GM21367 (cell line): ENCODE measurements at regions not wholly inside any gene's neighbourhood (a gene's known extent, or its start where the extent isn't known, plus 50 kb on each side); places are given as distances from the start of the nearest gene placed in this dataset.
A peak's percentile ranks its signal among the peaks of the same experiment; 100 is the strongest.
"Not testable (repeated sequence)": the region's sequence is repeated elsewhere in the genome, so short reads cannot be mapped to it uniquely, and the experiment has no call there.

Experiments
- ATAC-seq: cut with Tn5 transposase; IDR thresholded peaks from one replicate; pipeline ENCODE4 v1.9.1; 2021; ENCODE audit not compliant: unreplicated experiment

- ATAC-seq, result no peak
These were observed 52.8 kb upstream of the VWDE start for GRCh38 chr7:12456506-12456905.

GRCh38 chr7:12458520-12459131, 55.0 kb upstream of the VWDE start:
- ATAC-seq, result peak; percentile 98

GRCh38 chr7:12467837-12468236, 64.2 kb upstream of the VWDE start:
- ATAC-seq, result no peak

GRCh38 chr7:12469568-12469967, 65.9 kb upstream of the VWDE start:
- no peak for ATAC-seq

GRCh38 chr7:12470930-12471329, 67.3 kb upstream of the VWDE start:
- ATAC-seq, result no peak

- ATAC-seq, result no peak
These were observed 70.4 kb upstream of the VWDE start for GRCh38 chr7:12474035-12474434.

- ATAC-seq, result no peak
These were observed 71.8 kb upstream of the VWDE start for GRCh38 chr7:12475362-12476063.

GRCh38 chr7:12477620-12478019, 74.0 kb upstream of the VWDE start:
- ATAC-seq, result no peak

GRCh38 chr7:12481722-12482121, 78.1 kb upstream of the VWDE start:
- peak; percentile 97 for ATAC-seq

- no peak for ATAC-seq
These were observed 82.2 kb upstream of the VWDE start for GRCh38 chr7:12485845-12486244.

GRCh38 chr7:12488341-12488740, 82.2 kb upstream of the SCIN start:
- no peak for ATAC-seq

- ATAC-seq, result peak; percentile 91
These were observed 80.3 kb upstream of the SCIN start for GRCh38 chr7:12490107-12490688.

GRCh38 chr7:12490940-12491339, 79.6 kb upstream of the SCIN start:
- no peak for ATAC-seq

- no peak for ATAC-seq
These were observed 79.0 kb upstream of the SCIN start for GRCh38 chr7:12491526-12491925.

- ATAC-seq, result no peak
These were observed 77.1 kb upstream of the SCIN start for GRCh38 chr7:12493407-12493806.

- no peak for ATAC-seq
These were observed 76.4 kb upstream of the SCIN start for GRCh38 chr7:12493863-12494686.

GRCh38 chr7:12494687-12495024, 75.9 kb upstream of the SCIN start:
- no peak for ATAC-seq

- ATAC-seq, result not testable (repeated sequence)
These were observed 73.4 kb upstream of the SCIN start for GRCh38 chr7:12496901-12497674.

GRCh38 chr7:12504149-12504548, 66.4 kb upstream of the SCIN start:
- ATAC-seq, result no peak

GRCh38 chr7:12508005-12508404, 62.5 kb upstream of the SCIN start:
- ATAC-seq, result no peak

GRCh38 chr7:12508554-12508953, 62.0 kb upstream of the SCIN start:
- no peak for ATAC-seq
